Endothelial cell of umbilical vein (primary cell): ENCODE measurements at regions not wholly inside any gene's neighbourhood (a gene's known extent, or its start where the extent isn't known, plus 50 kb on each side); places are given as distances from the start of the nearest gene placed in this dataset.

ENCODE experiments used
- EZH2 ChIP-seq: IDR thresholded peaks from 2 replicates; pipeline ENCODE4 v1.6.1; 2012; ENCODE audit warnings: borderline replicate concordance, low read depth, mild to moderate bottlenecking, moderate library complexity, low read length, inconsistent platforms; ENCODE audit not compliant: severe bottlenecking
- GATA2 ChIP-seq: IDR thresholded peaks from 2 replicates; pipeline ENCODE4 v1.7.0; 2011; ENCODE audit warnings: low read depth, mild to moderate bottlenecking, moderate library complexity, mixed read lengths, low read length; ENCODE audit not compliant: insufficient read length, insufficient read depth
- JUN ChIP-seq: IDR thresholded peaks from 2 replicates; pipeline ENCODE4 v1.6.1; 2011; ENCODE audit warnings: borderline replicate concordance, low read depth; ENCODE audit not compliant: insufficient read length, insufficient read depth
- MAX ChIP-seq: IDR thresholded peaks from 2 replicates; pipeline ENCODE4 v1.6.1; 2011; ENCODE audit not compliant: insufficient read depth, insufficient read length
- MYC ChIP-seq: IDR thresholded peaks from one replicate; pipeline ENCODE4 v1.6.1; 2011; ENCODE audit warnings: mild to moderate bottlenecking, low read depth, low read length
- POLR2A ChIP-seq: IDR thresholded peaks from 2 replicates; pipeline ENCODE4 v1.6.1; 2012; ENCODE audit warnings: low read depth, mild to moderate bottlenecking, control low read depth, low read length
- POLR2AphosphoS5 ChIP-seq: IDR thresholded peaks from 2 replicates; pipeline ENCODE4 v1.6.1; 2012; ENCODE audit warnings: low read depth, mild to moderate bottlenecking, control low read depth, low read length, moderate library complexity; ENCODE audit not compliant: insufficient read depth
- TF ChIP-seq, protein P1 (sequence below), 2 donors: IDR thresholded peaks; 1 replicate in 1 of 2; 2 replicates in 1 of 2; pipeline ENCODE4 v1.5.1; 2011; ENCODE audit warnings: low read length in 2 of 2, mild to moderate bottlenecking in 2 of 2, moderate library complexity in 2 of 2, control low read depth in 1 of 2, inconsistent platforms in 1 of 2, low read depth in 1 of 2; ENCODE audit not compliant: insufficient read depth in 1 of 2; ENCODE audit errors: extremely low read depth in 1 of 2

DNA sequence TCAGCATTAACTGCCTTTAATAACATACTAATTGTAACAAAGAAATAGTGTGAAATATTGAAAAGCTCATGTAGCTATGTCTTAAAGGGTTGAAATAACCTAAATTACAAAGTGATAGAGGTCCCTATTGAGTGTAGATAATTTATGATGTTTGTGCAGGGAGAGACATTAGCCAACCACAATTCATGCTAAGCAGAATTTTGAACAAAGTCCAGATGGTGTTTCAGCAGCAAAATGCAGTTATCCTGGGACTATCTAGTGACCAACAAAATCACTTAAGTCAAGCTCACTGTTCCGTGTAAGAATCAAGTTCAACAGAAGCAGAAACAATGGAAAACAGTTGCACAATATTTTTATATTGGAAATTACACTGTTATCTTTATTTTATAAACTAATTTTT is 218.5 kb downstream of the SIM1 start:
- no peak for TF ChIP-seq MAX
- TF ChIP-seq, protein P1, sequence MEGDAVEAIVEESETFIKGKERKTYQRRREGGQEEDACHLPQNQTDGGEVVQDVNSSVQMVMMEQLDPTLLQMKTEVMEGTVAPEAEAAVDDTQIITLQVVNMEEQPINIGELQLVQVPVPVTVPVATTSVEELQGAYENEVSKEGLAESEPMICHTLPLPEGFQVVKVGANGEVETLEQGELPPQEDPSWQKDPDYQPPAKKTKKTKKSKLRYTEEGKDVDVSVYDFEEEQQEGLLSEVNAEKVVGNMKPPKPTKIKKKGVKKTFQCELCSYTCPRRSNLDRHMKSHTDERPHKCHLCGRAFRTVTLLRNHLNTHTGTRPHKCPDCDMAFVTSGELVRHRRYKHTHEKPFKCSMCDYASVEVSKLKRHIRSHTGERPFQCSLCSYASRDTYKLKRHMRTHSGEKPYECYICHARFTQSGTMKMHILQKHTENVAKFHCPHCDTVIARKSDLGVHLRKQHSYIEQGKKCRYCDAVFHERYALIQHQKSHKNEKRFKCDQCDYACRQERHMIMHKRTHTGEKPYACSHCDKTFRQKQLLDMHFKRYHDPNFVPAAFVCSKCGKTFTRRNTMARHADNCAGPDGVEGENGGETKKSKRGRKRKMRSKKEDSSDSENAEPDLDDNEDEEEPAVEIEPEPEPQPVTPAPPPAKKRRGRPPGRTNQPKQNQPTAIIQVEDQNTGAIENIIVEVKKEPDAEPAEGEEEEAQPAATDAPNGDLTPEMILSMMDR (IDR thresholded peaks at IDR 0.05; ENCODE audit: extremely low read depth in 1 of 2, insufficient read depth in 1 of 2, low read depth in 1 of 2, low read length in 2 of 2): no peak
- no peak for TF ChIP-seq POLR2A
- TF ChIP-seq GATA2: no peak
- no peak for TF ChIP-seq EZH2
- TF ChIP-seq POLR2AphosphoS5: no peak
- no peak for TF ChIP-seq JUN
- no peak for TF ChIP-seq MYC
